Ureter (tissue), 1 donor: ENCODE measurements at regions not wholly inside any gene's neighbourhood (a gene's known extent, or its start where the extent isn't known, plus 50 kb on each side); places are given as distances from the start of the nearest gene placed in this dataset.

Experiments
- DNase-seq: peaks from one replicate; pipeline ENCODE4 v3.0.0-alpha.2; 2020; ENCODE audit warnings: low spot score
- donor health status: DM: yes; HTN: yes; CAD: no.

DNA sequence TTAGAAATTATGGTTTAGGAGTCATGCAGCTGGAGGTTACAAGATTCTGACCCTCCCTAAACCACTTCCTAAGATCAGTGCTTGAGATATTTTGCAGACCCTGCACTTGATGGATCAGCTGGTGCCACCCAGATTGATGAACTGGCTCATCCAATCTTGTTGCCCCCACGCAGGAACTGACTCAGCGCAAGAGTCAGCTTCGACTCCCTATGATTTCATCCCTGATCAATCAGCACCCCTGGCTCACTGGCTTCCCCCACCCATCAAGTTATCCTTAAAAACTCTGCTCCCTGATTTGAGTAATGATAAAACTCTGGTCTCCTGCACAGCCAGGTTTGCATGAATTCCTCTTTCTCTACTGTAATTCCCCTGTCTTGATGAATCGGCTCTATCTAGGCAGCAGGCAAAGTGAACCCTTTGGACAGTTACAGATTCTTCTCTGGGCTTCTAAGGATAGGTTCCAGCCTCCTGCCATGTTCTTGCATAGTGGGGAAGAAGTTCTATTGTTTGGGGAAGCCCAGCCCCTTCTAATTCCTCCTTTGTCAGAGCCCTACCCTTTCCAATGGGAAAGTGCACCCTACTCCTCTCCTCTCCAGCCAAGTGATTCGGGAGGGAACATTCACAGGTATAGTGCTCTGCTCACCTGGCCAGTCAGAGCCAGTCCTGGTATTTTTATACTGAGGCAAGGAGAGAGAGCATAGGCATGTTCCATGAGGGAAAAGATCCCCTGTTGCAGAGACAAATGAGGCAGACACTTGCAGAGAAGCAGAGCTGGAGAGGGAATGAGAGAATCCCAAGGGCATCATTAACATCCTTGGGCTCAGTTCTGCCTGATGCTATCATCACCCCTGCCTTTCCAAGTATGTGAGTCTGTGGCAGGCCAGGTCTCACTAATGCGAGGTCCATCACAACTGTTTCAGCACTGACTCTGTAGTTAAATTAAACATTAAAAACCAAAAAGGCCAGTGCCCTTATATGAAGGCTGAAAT lies 224.4 kb upstream of the GALNT17 start:
- no peak for DNase-seq

DNA sequence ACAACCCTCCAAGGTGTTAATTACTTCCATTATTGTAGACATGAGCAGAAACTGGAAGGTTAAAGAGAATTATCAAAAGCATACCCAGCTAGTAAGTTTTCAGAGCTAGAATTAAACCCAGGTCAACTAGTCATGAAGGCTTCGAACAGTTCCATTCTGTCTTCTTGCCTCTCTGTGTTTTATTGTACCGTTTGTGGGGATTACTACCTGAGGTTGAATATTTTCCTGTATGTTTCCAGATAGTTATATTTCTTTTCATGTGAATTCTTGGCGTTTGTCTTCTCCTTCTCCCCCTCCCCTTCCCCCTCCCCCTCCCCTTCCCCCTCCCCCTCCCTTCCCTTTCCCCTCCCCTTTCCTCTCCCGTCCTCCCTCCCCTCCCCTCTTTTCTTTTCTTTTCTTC lies 218.0 kb upstream of the GALNT17 start:
- no peak for DNase-seq

DNA sequence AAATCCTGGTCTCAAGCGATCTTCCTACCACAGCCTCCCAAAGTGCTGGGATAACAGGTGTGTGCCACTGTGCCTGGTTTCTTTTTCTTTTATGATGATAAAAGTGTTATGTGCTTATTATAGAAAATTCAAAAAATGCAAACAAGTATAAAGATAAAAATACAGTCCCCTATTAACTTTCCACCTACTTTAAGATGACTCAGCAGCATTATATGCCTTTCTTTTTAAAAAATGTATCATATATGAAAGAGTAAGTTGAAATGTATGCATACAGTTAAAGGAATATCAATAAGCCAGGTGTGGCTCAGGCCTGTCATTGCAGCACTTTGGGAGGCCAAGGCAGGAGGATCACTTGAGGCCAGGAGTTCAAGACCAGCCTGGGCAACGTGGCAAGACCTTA lies 216.9 kb upstream of the GALNT17 start:
- DNase-seq = no peak

DNA sequence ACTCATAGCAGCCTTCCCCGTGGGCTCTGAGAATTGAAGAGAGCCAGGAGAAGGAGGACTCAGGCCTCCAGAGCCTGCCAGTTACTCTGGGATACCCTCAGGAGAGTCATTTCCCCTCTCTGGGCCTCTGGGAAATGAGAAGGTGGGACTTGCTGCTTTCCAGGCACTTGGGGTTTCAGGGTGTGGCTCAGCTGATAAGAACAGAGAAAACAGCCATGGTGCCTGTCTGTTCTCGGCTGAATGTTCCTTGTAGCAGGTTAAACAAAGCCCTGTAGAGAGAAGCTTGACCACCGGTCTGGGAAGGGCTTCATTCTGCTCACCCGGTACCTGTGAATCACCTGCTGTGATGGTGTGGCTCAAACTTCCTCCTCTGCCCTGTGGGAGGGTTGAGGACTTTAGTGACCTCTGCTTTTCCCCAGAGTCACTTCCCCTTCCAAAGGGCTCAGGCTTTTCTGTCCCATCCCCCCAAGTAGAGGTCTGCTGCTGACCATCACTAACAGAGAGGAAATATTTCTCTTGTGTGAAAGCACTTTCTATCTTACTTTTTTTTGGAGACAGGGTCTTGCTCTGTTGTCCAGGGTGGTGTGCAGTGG lies 212.4 kb upstream of the GALNT17 start:
- DNase-seq = no peak

DNA sequence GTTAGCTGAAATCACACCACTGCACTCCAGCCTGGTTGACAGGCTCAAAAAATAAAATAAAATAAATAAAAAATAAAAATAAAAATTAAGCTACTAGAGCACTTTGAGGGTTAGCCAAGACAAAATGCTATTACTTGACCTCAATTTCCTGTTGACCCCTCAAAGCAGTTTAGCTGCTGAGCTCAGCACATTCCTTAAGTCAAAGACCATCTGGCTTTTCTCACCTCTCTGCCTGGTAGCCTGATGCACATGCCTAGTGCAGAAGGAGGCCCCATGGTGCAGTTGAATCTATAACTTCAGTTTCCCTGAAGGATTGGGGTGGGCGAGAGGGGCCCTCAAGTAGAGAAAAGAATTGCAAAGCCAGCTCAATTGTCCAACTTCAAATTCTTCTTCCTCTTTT lies 211.1 kb upstream of the GALNT17 start:
- DNase-seq = no peak

DNA sequence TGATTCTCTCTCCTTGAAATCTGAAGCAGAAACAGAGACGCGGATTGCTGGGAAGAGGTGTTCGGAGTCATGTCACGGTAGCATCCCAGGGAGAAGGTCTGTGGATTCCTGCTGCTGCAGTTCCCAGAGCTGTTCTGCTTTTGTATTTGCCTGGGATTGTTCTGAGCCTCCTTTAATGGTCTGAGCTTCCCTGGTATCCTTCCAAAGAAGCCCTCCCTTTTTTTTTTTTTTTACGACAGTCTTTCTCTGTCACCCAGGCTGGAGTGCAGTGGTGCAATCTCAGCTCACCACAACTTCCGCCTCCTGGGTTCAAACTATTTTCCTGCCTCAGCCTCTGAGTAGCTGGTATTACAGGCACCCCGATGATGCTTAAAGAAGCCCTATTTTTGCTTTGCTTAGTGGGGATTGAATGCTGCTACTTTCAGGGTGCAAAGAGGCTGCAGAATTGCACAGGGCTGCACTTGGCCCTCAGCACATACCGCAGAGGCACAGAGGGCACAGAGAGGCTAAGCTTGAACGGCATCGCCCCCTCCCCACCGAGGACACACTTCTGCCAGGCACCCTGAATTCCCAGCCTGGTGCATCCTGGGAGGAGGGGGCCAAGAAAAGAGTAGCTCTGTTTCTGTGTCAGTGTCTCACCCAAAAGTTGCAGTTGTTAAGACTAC lies 208.6 kb upstream of the GALNT17 start:
- DNase-seq = no peak

DNA sequence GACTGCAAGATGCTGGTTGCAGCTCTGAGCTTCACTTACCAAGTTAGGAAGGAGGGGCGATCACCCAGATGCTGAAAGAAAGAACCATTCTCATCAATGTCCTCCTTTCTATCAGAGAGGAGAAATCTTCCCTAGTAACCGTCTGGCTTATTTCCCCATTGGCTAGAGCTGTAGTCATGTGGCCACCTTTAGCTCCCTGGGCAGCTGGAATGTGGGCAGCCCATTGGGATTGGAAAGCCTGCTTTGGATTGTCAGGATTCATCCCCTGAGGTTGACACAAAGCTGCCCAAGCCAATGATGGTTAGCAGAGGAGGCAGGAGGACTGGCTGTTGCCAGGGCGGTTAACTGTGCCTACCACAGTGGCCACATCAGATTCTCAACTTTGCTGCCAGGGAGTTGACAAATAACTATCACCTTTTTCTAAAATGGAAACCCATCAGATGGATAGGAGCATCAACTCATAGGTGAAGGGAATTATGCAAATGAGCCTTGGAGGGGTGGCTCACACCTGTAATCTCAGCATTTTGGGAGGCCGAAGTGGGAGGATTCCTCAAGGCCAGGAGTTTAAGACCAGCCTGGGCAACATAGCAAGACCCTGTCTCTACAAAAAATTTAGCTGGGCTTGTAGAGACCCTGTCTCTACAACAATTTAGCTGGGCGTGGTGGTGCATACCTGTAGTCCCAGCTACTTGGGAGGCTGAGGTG lies 206.4 kb upstream of the GALNT17 start:
- no peak for DNase-seq

DNA sequence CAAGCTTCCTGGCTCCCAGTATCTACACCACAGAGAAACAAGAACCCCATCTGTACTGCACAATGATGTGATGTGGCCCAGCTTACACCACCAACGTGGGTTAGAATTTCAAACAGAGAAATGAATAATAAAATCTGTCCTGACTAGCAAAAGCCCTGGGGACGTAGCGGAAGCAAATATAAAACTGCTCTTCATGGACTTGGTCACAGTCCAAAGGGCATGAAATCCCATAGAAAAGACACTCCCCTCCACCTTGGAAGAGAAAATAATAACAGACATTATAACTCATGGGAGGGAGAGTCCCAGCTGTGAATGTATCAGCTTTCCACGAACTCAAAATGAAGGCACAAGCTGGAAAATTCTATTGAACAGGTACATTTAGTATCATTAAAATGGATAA lies 205.3 kb upstream of the GALNT17 start:
- DNase-seq = no peak

DNA sequence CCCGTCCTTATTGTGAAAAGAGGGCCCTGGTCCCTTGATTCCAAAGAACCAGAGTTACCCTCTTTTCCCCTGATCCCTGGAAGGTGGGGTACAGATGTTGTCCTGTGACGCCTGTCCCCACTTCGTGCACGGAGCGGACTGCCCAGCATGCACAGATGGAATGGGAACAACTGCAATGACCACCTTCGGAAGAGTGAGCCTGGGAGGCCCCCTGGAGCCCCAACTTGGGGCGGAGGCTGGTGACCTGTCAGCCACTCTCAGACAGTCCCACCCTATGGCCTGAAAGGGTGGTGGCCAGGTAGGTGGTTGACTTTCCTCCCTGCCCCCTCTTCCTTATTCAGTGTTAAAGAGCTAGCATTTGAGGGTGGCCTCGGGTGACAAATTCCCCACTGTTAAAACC lies 196.6 kb upstream of the GALNT17 start:
- no peak for DNase-seq

DNA sequence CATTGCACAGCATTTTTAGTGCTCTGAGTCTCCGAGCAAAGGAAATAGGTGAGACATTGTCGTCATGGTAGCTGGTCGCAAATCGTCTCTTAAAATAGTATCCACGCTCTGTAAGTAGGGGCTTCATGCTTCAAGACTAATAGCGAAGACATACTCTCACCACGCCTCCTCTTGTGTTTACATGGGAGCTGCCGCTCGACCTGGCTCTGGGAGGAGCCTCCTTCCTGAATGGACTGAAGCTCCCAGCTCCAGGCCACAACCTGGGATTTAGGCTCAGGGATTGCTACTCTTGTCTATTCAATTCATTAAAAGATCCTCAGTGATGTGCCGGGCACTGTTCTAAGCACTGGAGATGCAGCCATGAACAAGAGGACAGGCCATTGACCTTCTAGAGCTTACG lies 196.1 kb upstream of the GALNT17 start:
- DNase-seq = no peak

DNA sequence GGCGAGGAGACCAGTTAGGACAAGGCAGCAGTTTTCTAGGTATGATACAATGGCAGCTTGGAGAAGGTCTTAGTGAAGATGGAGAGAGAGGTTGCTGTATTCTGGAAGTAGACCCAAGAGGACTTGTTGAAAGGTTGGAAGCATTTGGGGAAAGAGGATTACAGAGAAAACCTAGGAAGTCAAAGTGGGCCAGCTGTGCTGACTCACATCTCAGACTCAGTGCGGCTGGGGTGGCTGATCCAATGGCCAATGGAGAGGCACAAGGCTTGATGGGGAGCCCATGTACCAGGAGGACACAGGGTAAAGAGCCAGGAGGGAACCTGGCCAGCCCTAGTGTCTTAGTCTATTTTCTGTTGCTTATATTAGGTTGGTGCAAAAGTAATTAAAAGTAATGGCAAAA lies 194.5 kb upstream of the GALNT17 start:
- no peak for DNase-seq

DNA sequence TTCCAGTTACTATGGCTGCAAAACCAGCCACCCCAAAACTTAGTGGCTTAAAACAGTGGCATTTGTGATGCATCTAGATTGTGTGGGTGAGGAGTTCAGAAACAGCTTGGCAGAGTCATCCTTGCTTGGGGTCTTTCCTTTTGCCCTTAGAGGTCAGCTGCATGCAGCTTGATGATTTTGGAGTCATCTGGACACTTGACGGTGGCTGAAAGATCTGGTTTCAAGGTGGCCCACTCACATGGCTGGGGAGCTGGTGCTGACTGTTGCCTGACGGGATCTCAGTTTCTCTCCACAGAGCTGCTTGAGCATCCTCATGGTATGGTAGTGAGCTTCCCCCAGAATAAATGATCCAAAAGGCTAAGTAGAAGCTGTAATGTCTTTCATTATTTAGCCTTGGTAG lies 191.3 kb upstream of the GALNT17 start:
- DNase-seq = no peak

DNA sequence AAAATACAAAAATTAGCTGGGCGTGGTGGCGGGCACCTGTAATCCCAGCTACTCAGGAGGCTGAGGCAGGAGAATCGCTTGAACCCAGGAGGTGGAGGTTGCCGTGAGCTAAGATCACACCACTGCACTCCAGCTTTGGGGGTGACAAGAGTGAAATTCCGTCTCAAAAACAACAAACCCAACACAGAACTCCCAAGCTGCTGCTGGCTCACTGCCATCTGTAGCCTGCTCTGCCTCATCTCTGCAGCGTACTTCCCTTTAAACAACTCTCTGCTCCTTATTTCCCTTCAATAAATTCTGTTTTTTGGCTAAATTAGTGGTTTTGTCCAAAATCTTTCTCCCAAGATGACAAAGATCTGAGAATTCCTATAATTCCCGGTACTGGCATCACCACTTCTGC lies 189.2 kb upstream of the GALNT17 start:
- DNase-seq = no peak

DNA sequence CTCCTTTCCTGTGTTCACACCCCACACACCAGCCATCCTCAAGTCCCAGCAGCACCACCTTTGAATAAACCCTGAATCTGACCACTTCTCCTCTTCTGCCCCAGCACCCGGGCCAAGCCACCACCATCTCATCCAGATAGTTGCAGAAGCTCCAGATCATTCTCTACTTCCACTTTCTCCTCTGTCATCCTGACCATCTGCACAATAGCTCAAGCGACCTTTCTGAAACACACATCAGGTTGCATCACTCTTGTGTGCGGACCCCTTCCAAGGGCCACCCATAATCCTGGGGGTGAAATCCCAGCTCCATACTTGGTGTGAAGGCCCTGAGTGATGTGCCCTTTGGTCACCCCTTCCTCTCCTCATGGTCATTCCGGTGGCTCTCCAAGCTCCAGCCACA lies 187.4 kb upstream of the GALNT17 start:
- DNase-seq = no peak

DNA sequence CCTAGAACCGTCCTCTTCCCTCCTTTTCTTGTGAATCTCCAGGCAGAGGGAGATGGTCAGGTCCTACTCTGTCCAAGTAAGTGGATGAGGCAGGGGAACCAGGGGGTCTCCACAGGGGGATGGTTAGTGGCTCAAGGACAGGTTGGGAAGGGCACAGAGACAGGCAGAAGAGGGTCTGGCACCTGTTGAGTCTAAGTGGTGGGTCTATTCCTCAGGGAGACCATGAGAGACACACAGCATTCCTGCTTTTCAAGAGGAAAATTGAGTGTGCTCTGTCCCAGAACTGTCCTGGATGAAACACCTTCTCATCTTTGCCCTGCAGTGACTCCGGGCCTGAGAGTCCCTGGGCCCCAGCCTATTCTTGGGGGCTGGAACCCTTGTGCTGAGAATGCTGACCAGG lies 184.8 kb upstream of the GALNT17 start:
- DNase-seq = no peak

DNA sequence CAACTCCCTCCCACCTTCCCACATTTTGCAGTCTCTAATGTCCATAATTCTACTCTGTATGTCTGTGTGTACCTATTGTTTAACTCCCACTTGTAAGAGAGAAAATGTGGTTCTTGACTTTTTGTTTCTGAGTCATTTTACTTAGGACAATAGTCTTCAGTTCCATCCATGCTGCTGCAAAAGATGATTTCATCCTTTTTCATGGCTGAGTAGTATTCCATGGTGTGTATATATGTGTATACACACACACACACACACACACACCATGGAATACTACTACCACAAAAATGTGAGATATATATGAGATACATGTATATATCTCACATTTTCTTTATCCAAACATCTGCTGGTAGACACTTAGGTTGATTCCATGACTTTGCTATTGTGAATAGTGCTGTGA lies 182.1 kb upstream of the GALNT17 start:
- no peak for DNase-seq

DNA sequence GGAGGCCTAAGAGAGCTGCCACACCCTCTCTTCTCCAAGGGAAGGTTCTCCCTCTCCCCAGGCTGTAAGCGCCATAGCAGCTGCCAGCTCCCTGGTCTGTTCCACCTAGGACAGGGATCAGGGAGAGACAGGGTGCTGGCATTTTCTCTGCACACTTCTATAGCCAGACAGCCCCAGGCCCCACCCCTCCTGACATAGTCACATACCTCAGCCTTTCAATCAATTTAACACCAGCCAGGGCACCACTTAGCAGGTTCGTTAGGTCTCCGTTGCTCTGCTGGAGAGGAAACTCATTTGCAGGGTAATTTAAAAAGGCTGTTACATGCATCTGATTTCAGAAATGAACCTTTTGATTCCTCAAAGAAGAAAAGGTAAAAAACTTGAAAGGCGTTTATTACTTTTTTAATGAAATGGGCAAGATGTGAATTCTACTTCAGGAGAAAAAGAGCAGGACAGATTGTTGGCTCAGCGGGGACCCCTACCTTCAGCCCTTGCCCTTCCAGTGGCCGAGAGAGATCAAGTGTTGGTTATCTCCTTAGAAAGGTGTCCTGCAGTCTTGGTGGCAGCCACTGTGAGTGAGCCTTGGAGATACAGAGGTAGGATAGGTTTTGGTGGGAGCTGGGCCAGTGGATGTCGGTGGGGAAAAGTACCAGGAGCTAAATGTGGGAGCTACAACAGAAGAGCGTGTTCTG lies 180.5 kb upstream of the GALNT17 start:
- DNase-seq = no peak

DNA sequence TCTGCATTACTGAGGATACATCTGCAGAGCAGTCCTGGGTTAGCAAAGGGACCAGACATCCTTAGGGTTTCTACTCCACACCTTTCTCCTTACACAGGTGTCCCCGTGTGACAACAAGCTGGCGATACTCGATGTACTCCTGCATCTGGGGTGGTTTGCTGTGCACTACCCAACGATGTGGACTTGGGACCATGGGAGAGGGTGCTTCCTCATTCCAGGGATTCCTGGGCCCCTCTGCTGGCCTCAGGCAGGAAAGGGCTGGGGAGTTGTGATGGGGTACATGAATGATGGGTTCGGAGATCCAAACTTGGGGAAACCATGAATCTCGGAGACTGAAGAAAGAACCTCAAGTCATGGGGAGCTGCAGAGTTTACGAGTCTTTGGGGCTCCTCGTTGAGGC lies 179.6 kb upstream of the GALNT17 start:
- DNase-seq = no peak

DNA sequence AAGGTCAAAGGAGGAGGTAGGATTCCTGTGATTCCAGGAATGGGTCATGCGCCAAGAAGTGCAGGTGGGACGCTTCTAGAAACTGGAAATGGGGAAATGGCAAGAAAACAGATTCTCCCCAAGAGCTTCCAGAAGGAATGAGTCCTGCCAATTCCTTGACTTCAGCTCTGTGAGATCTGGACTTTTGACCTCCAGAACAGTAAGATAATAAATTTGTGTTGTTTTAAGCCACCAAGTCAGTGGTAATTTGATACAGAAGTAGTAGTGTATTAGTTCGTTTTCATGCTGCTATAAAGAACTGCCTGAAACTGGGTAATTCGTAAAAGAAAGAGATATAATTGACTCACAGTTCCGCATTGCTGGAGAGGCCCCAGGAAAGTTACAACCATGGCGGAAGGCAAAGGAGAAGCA lies 178.6 kb upstream of the GALNT17 start:
- DNase-seq = no peak

DNA sequence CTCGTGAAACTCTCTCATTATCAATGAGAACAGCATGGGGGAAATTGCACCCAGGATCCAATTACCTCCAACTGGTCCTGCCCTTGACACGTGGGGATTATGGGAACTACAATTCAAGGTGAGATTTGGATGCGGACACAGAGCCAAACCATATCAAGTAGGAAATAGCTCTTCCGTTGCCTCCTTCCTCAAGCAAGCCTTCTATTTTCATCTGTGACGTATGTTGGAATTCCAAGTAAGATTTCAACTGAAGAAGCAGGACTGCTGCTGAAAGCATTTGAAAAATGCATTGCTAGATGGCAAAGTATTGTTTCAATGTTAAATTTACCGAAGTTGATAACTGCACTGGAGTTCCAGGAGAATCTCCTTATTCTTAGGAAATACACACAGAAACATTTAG lies 178.1 kb upstream of the GALNT17 start:
- no peak for DNase-seq

DNA sequence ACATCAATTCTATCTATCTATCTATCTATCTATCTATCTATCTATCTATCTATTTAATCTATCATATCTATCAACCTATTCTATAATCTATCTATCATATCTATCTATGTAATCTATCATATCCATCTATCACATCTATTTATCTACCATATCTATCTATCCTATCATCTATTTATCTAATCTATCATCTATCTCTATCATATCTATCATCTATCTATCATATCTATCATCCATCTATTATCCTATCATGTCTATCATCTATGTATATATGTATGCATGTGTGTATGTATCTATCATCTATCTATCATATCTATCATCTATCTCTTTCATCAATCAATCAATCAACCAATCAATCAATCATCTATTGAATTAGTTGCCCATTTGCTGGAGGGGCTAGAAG lies 159.3 kb upstream of the GALNT17 start:
- DNase-seq = no peak

DNA sequence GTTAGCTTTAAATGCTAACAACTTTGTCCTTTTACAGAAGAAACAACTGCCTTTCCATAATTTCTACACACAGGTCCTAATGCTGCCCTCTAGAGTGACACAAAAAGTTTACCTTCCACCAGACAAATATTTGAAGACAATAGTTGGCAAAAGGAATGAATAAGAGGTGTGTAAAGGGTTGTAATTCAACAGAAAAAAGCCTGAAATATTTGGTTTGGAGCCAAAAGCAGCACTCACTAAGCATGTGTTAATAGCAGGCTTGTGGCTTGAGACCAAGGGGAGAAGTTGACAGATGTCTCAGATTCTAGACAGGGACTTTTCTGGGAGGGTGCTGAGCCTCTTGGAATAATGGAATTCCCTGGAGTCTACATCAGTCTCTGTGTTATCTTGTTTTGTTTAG lies 156.2 kb upstream of the GALNT17 start:
- DNase-seq = no peak
